A673 (cell line): ENCODE measurements at regions not wholly inside any gene's neighbourhood (a gene's known extent, or its start where the extent isn't known, plus 50 kb on each side); places are given as distances from the start of the nearest gene placed in this dataset.

ENCODE experiments used
- BruUV-seq: library from RNA; stranded (reverse); fragments of 400-500 nt; replicated peaks from 2 replicates; lab custom pipeline; 2021; lab: Mats Ljungman, UMichigan
- CTCF ChIA-PET: fragments of 300-600 bp; sonication (Branson Sonifier 250); formaldehyde crosslinking; loops from one replicate; lab custom pipeline; 2022; ENCODE audit warnings: antibody characterized with exemption; lab: Charles Lee
- POLR2A ChIA-PET: fragments of 300-600 bp; sonication (Branson Sonifier 250); formaldehyde crosslinking; loops from one replicate; lab custom pipeline; 2022; ENCODE audit warnings: antibody characterized with exemption; ENCODE audit not compliant: low non-redundant PET; lab: Charles Lee
- DNase-seq: peaks from one replicate; pipeline ENCODE4 v3.0.0-alpha.2; 2015; ENCODE audit warnings: low spot score
- H3K27ac ChIP-seq: fragments of 200-600 bp; sonication (generic); 2 replicates; pipeline ENCODE4 v1.5.1; 2016; ENCODE audit warnings: mixed run types, low read depth, mild to moderate bottlenecking, mixed read lengths, antibody characterized with exemption, low read length; ENCODE audit not compliant: poor library complexity, severe bottlenecking
- H3K27me3 ChIP-seq: fragments of 200-600 bp; sonication (generic); replicated peaks from 2 replicates; pipeline ENCODE4 v1.6.1; 2017; ENCODE audit warnings: mixed run types, low read depth, mild to moderate bottlenecking, mixed read lengths, antibody characterized with exemption, low read length; ENCODE audit not compliant: insufficient read depth, poor library complexity
- H3K36me3 ChIP-seq: fragments of 200-600 bp; sonication (generic); 2 replicates; pipeline ENCODE4 v1.6.1; 2016; ENCODE audit warnings: mixed run types, mild to moderate bottlenecking, mixed read lengths, antibody characterized with exemption, low read length; ENCODE audit not compliant: insufficient read depth, poor library complexity, severe bottlenecking
- H3K4me1 ChIP-seq: fragments of 200-600 bp; sonication (generic); 2 replicates; pipeline ENCODE4 v1.6.1; 2017; ENCODE audit warnings: mixed run types, mild to moderate bottlenecking, mixed read lengths, antibody characterized with exemption, low read length; ENCODE audit not compliant: insufficient read depth, poor library complexity, severe bottlenecking
- H3K4me3 ChIP-seq: fragments of 200-600 bp; sonication (generic); 2 replicates; pipeline ENCODE4 v1.5.1; 2016; ENCODE audit warnings: low read depth, mixed run types, mild to moderate bottlenecking, mixed read lengths, low read length; ENCODE audit not compliant: poor library complexity, severe bottlenecking
- H3K9me3 ChIP-seq: fragments of 200-600 bp; sonication (generic); 2 replicates; pipeline ENCODE4 v1.6.1; 2016; ENCODE audit warnings: mixed run types, low read depth, mild to moderate bottlenecking, mixed read lengths, antibody characterized with exemption, low read length; ENCODE audit not compliant: poor library complexity, severe bottlenecking
- CTCF ChIP-seq: fragments of 300-800, 200-600 bp; sonication (generic); conservative IDR thresholded peaks from 2 replicates; pipeline ENCODE4 v1.5.1; 2017; ENCODE audit warnings: low read depth, mild to moderate bottlenecking, antibody characterized with exemption, low read length, moderate library complexity, mixed read lengths
- EZH2 ChIP-seq: fragments of 200-600 bp; sonication (generic); IDR thresholded peaks from 2 replicates; pipeline ENCODE4 v1.6.1; 2017; ENCODE audit warnings: borderline replicate concordance, low read depth, mild to moderate bottlenecking, mixed read lengths, antibody characterized with exemption, low read length; ENCODE audit not compliant: poor library complexity, severe bottlenecking
- intact Hi-C: fragments of 100-400 bp; cut with micrococcal nuclease; formaldehyde crosslinking; loops from one replicate; pipeline ENCODE4 v1.10.0; 2022; ENCODE audit not compliant: unreplicated experiment

GRCh38 chr6:105795366-105795765 is 290.8 kb upstream of the PRDM1 start:
- TF ChIP-seq EZH2 (no peak), CTCF (no peak)
- Histone ChIP-seq H3K9me3 (no peaks in the 10 kb centered on the region), H3K4me1 (peaks cover 12% of the 10 kb centered on the region), H3K27ac (no peak overlapping the region), H3K36me3 (no peaks in the 10 kb centered on the region), H3K4me3 (no peak overlapping the region), H3K27me3 (no peaks in the 10 kb centered on the region)
- intact Hi-C loops = no loop called here
- POLR2A ChIA-PET = no interaction called here
- CTCF ChIA-PET = interaction anchor here (0.6 kb wide), 1 partner anchor 364 kb away, joined by 3 read pairs; no protein-coding TSS in a partner anchor
- no TSS peak for BruUV-seq
- no peak for DNase-seq

- no peak for DNase-seq
- no peaks in the 10 kb centered on the region for H3K27me3 ChIP-seq
- intact Hi-C loops = no loop called here
- peaks cover 12% of the 10 kb centered on the region for H3K4me1 ChIP-seq
- H3K9me3 ChIP-seq = no peaks in the 10 kb centered on the region
- CTCF ChIA-PET = no interaction called here
- no peak overlapping the region for H3K4me3 ChIP-seq
- TF ChIP-seq CTCF (no peak), EZH2 (no peak)
- no peak overlapping the region for H3K27ac ChIP-seq
- POLR2A ChIA-PET = interaction anchor here (0.7 kb wide), 1 partner anchor 8 kb away, joined by 9 read pairs; no protein-coding TSS in a partner anchor
- no TSS peak for BruUV-seq
- H3K36me3 ChIP-seq = no peaks in the 10 kb centered on the region
Measured at GRCh38 chr6:105794870-105795269, 291.3 kb upstream of the PRDM1 start.

GRCh38 chr6:105794239-105794638 is 291.9 kb upstream of the PRDM1 start:
- DNase-seq = no peak
- no peaks in the 10 kb centered on the region for H3K9me3 ChIP-seq
- peaks cover 12% of the 10 kb centered on the region for H3K4me1 ChIP-seq
- no TSS peak for BruUV-seq
- intact Hi-C loops = no loop called here
- H3K36me3 ChIP-seq = no peaks in the 10 kb centered on the region
- H3K4me3 ChIP-seq = no peak overlapping the region
- ChIA-PET POLR2A (interaction anchor here (0.7 kb wide), 1 partner anchor 8 kb away, joined by 9 read pairs; no protein-coding TSS in a partner anchor), CTCF (no interaction called here)
- no peaks in the 10 kb centered on the region for H3K27me3 ChIP-seq
- no peak overlapping the region for H3K27ac ChIP-seq
- TF ChIP-seq EZH2 (no peak), CTCF (no peak)
